Erythroblast (primary cell): ENCODE measurements at regions not wholly inside any gene's neighbourhood (a gene's known extent, or its start where the extent isn't known, plus 50 kb on each side); places are given as distances from the start of the nearest gene placed in this dataset.

Experiments used
- GATA1 ChIP-seq: IDR thresholded peaks from 2 replicates; pipeline ENCODE4 v1.6.1; 2011; ENCODE audit warnings: low read depth, mild to moderate bottlenecking, control low read depth, low read length, moderate library complexity
- POLR2A ChIP-seq: IDR thresholded peaks from 2 replicates; pipeline ENCODE4 v1.6.1; 2011; ENCODE audit warnings: mild to moderate bottlenecking, low read length

- TF ChIP-seq POLR2A = no peak
- TF ChIP-seq GATA1 = no peak
Observed at GRCh38 chr11:119992171-119993051, 145.5 kb downstream of the TRIM29 start.
